HL-60 (cell line): ENCODE measurements at regions not wholly inside any gene's neighbourhood (a gene's known extent, or its start where the extent isn't known, plus 50 kb on each side); places are given as distances from the start of the nearest gene placed in this dataset.

Source experiments
- DNase-seq, 2 experiments: peaks; one replicate each; pipeline ENCODE4 v3.0.0-alpha.2; 2010 to 2020; ENCODE audit warnings: low read depth in 1 of 2, low spot score in 1 of 2
- H3K27ac ChIP-seq: fragments of 250-450 bp; sonication (Bioruptor Pico); replicated peaks from 2 replicates; pipeline ENCODE4 v1.5.1; 2020; ENCODE audit warnings: mild to moderate bottlenecking, moderate library complexity
- H3K27me3 ChIP-seq: fragments of 250-450 bp; sonication (Bioruptor Pico); 2 replicates; pipeline ENCODE4 v1.5.1; 2021; ENCODE audit warnings: mild to moderate bottlenecking, moderate library complexity; ENCODE audit not compliant: insufficient read depth, poor library complexity, severe bottlenecking
- H3K4me3 ChIP-seq: replicated peaks from 2 replicates; pipeline ENCODE4 v1.5.1; 2011; ENCODE audit warnings: mild to moderate bottlenecking, control low read depth, low read length; ENCODE audit not compliant: insufficient read depth
- CTCF ChIP-seq: IDR thresholded peaks from one replicate; pipeline ENCODE4 v1.5.1; 2011; ENCODE audit warnings: low read length, control low read depth, inconsistent platforms; ENCODE audit not compliant: insufficient read depth
- GABPA ChIP-seq: IDR thresholded peaks from 2 replicates; pipeline ENCODE4 v1.6.1; 2012; ENCODE audit warnings: low read depth
- POLR2AphosphoS5 ChIP-seq: IDR thresholded peaks from 2 replicates; pipeline ENCODE4 v1.6.1; 2012; ENCODE audit warnings: low read depth
- REST ChIP-seq: IDR thresholded peaks from 2 replicates; pipeline ENCODE4 v1.6.1; 2012; ENCODE audit warnings: low read depth; ENCODE audit not compliant: insufficient replicate concordance
- SPI1 ChIP-seq: IDR thresholded peaks from 2 replicates; pipeline ENCODE4 v1.6.1; 2012; ENCODE audit warnings: low read depth, mild to moderate bottlenecking, borderline replicate concordance

- no peak for TF ChIP-seq GABPA
- H3K27ac ChIP-seq = no peak overlapping the region
- H3K27me3 ChIP-seq = no peaks in the 10 kb centered on the region
- DNase-seq = no peak
- no peak overlapping the region for H3K4me3 ChIP-seq
Observed at GRCh38 chr6:135106611-135107010, 52.0 kb upstream of the HBS1L start.

- no peak overlapping the region for H3K4me3 ChIP-seq
- no peak overlapping the region for H3K27ac ChIP-seq
- DNase-seq = no peak
- TF ChIP-seq CTCF (no peak), SPI1 (no peak), GABPA (no peak), POLR2AphosphoS5 (no peak), REST (no peak)
- H3K27me3 ChIP-seq = no peaks in the 10 kb centered on the region
Observed at GRCh38 chr6:135105710-135106109, 51.1 kb upstream of the HBS1L start.

- Histone ChIP-seq H3K27me3 (no peaks in the 10 kb centered on the region), H3K27ac (no peak overlapping the region), H3K4me3 (no peak overlapping the region)
- no peak for DNase-seq
- TF ChIP-seq SPI1 = no peak
- TF ChIP-seq POLR2AphosphoS5 = no peak
- no peak for TF ChIP-seq REST
- no peak for TF ChIP-seq CTCF
- no peak for TF ChIP-seq GABPA
Observed at GRCh38 chr6:135105299-135105698, 50.7 kb upstream of the HBS1L start.
